ENCODE measurements at regions not wholly inside any gene's neighbourhood (a gene's known extent, or its start where the extent isn't known, plus 50 kb on each side); places are given as distances from the start of the nearest gene placed in this dataset.

GRCh38 chr11:119901657-119902577 lies 172.9 kb upstream of the NECTIN1 start:
- Histone ChIP-seq H3K36me3 (ENCODE audit: control insufficient read depth, insufficient read depth, low read length) (no peaks in the 10 kb centered on the region), H3K4me2 (ENCODE audit: low read length) (no peak overlapping the region), H3K9ac (no peak overlapping the region), H3K4me3 (ENCODE audit: low read depth, low read length) (no peak overlapping the region), H3K27me3 (ENCODE audit: control insufficient read depth, insufficient read depth, low read length) (no peaks in the 10 kb centered on the region), H3K27ac (no peak overlapping the region), H2AFZ (no peak overlapping the region), H3K79me2 (no peaks in the 10 kb centered on the region), H3K4me1 (no peaks in the 10 kb centered on the region), H3K9me3 (ENCODE audit: control insufficient read depth, low read length) (no peaks in the 10 kb centered on the region)
- no peak for TF ChIP-seq CTCF (IDR thresholded peaks at IDR 0.05)

GRCh38 chr11:119899997-119900396 lies 171.0 kb upstream of the NECTIN1 start:
- no peak overlapping the region for H3K4me3 ChIP-seq (ENCODE audit: low read depth, low read length)

GRCh38 chr11:119897576-119897975 lies 168.6 kb upstream of the NECTIN1 start:
- no peak for TF ChIP-seq CTCF (IDR thresholded peaks at IDR 0.05)

More at GRCh38 chr11:119899997-119900396, 171.0 kb upstream of the NECTIN1 start:
- Histone ChIP-seq H3K27me3 (ENCODE audit: control insufficient read depth, insufficient read depth, low read length) (no peaks in the 10 kb centered on the region), H2AFZ (no peak overlapping the region), H3K79me2 (no peaks in the 10 kb centered on the region), H3K4me1 (no peaks in the 10 kb centered on the region), H3K9ac (no peak overlapping the region), H3K36me3 (ENCODE audit: control insufficient read depth, insufficient read depth, low read length) (no peaks in the 10 kb centered on the region), H3K4me2 (ENCODE audit: low read length) (no peak overlapping the region), H3K9me3 (ENCODE audit: control insufficient read depth, low read length) (no peaks in the 10 kb centered on the region), H3K27ac (no peak overlapping the region)
- TF ChIP-seq CTCF (IDR thresholded peaks at IDR 0.05): no peak

GRCh38 chr11:119897046-119897440 lies 168.0 kb upstream of the NECTIN1 start:
- no peak for TF ChIP-seq CTCF (IDR thresholded peaks at IDR 0.05)
- Histone ChIP-seq H3K9me3 (ENCODE audit: control insufficient read depth, low read length) (no peaks in the 10 kb centered on the region), H3K4me3 (ENCODE audit: low read depth, low read length) (no peak overlapping the region), H3K4me2 (ENCODE audit: low read length) (no peak overlapping the region), H3K9ac (no peak overlapping the region), H3K27ac (no peak overlapping the region), H2AFZ (no peak overlapping the region), H3K79me2 (no peaks in the 10 kb centered on the region), H3K4me1 (no peaks in the 10 kb centered on the region), H3K36me3 (ENCODE audit: control insufficient read depth, insufficient read depth, low read length) (no peaks in the 10 kb centered on the region), H3K27me3 (ENCODE audit: control insufficient read depth, insufficient read depth, low read length) (no peaks in the 10 kb centered on the region)

More at GRCh38 chr11:119897576-119897975, 168.6 kb upstream of the NECTIN1 start:
- Histone ChIP-seq H3K79me2 (no peaks in the 10 kb centered on the region), H3K9me3 (ENCODE audit: control insufficient read depth, low read length) (no peaks in the 10 kb centered on the region), H2AFZ (no peak overlapping the region), H3K9ac (no peak overlapping the region), H3K36me3 (ENCODE audit: control insufficient read depth, insufficient read depth, low read length) (no peaks in the 10 kb centered on the region), H3K4me2 (ENCODE audit: low read length) (no peak overlapping the region), H3K27me3 (ENCODE audit: control insufficient read depth, insufficient read depth, low read length) (no peaks in the 10 kb centered on the region), H3K4me1 (no peaks in the 10 kb centered on the region), H3K27ac (no peak overlapping the region), H3K4me3 (ENCODE audit: low read depth, low read length) (no peak overlapping the region)

Measured in parathyroid adenoma (tissue), 2 donors.